H9 (cell line): ENCODE measurements at regions not wholly inside any gene's neighbourhood (a gene's known extent, or its start where the extent isn't known, plus 50 kb on each side); places are given as distances from the start of the nearest gene placed in this dataset.

Experiments
- DNase-seq: peaks from one replicate; pipeline ENCODE4 v3.0.0-alpha.2; 2017
- H2AFZ ChIP-seq: one replicate; pipeline ENCODE4 v1.6.1; 2013; ENCODE audit warnings: mild to moderate bottlenecking, low read length, control low read depth, moderate library complexity
- H2AK5ac ChIP-seq: 2 replicates; pipeline ENCODE4 v1.6.1; 2013; ENCODE audit warnings: low read length, control low read depth, mixed read lengths; ENCODE audit not compliant: insufficient read length
- H2BK120ac ChIP-seq: one replicate; pipeline ENCODE4 v1.6.1; 2013; ENCODE audit warnings: low read depth, mild to moderate bottlenecking, low read length, control low read depth, inconsistent platforms; ENCODE audit not compliant: poor library complexity, severe bottlenecking
- H2BK12ac ChIP-seq: 2 replicates; pipeline ENCODE4 v1.6.1; 2013; ENCODE audit warnings: low read length, control low read depth, mixed read lengths, low read depth; ENCODE audit not compliant: insufficient read length
- H2BK15ac ChIP-seq: 2 replicates; pipeline ENCODE4 v1.6.1; 2013; ENCODE audit warnings: low read depth, low read length, control low read depth
- H2BK20ac ChIP-seq: one replicate; pipeline ENCODE4 v1.6.1; 2013; ENCODE audit warnings: low read depth, mild to moderate bottlenecking, low read length, control low read depth, inconsistent platforms; ENCODE audit not compliant: poor library complexity, severe bottlenecking
- H2BK5ac ChIP-seq: 2 replicates; pipeline ENCODE4 v1.6.1; 2013; ENCODE audit warnings: low read length, control low read depth, mixed read lengths; ENCODE audit not compliant: insufficient read length
- H3K14ac ChIP-seq: 2 replicates; pipeline ENCODE4 v1.6.1; 2013; ENCODE audit warnings: low read length, control low read depth; ENCODE audit not compliant: insufficient read depth
- H3K18ac ChIP-seq: 2 replicates; pipeline ENCODE4 v1.6.1; 2013; ENCODE audit warnings: low read depth, mild to moderate bottlenecking, mixed read lengths, low read length, control low read depth; ENCODE audit not compliant: insufficient read length
- H3K23ac ChIP-seq: 2 replicates; pipeline ENCODE4 v1.6.1; 2013; ENCODE audit warnings: low read length, control low read depth, mixed read lengths, low read depth; ENCODE audit not compliant: insufficient read length
- H3K23me2 ChIP-seq: 2 replicates; pipeline ENCODE4 v1.6.1; 2013; ENCODE audit warnings: low read depth, mild to moderate bottlenecking, mixed read lengths, low read length, control low read depth; ENCODE audit not compliant: insufficient read length, poor library complexity, severe bottlenecking
- H3K27ac ChIP-seq: 2 replicates; pipeline ENCODE4 v1.5.1; 2013; ENCODE audit warnings: low read length, control low read depth, mixed read lengths, low read depth; ENCODE audit not compliant: insufficient read length
- H3K27me3 ChIP-seq: 2 replicates; pipeline ENCODE4 v1.6.1; 2013; ENCODE audit warnings: low read length, control low read depth, inconsistent platforms; ENCODE audit not compliant: insufficient read depth
- H3K4ac ChIP-seq: 2 replicates; pipeline ENCODE4 v1.6.1; 2013; ENCODE audit warnings: low read depth, mild to moderate bottlenecking, control low read depth, inconsistent platforms, low read length, moderate library complexity
- H3K4me1 ChIP-seq: 2 replicates; pipeline ENCODE4 v1.6.1; 2013; ENCODE audit warnings: low read length, control low read depth, inconsistent platforms; ENCODE audit not compliant: insufficient read depth
- H3K4me2 ChIP-seq: 2 replicates; pipeline ENCODE4 v1.6.1; 2013; ENCODE audit warnings: low read length, control low read depth, mixed read lengths; ENCODE audit not compliant: insufficient read length, insufficient read depth
- H3K56ac ChIP-seq: 2 replicates; pipeline ENCODE4 v1.6.1; 2013; ENCODE audit warnings: low read depth, mild to moderate bottlenecking, mixed read lengths, low read length, control low read depth; ENCODE audit not compliant: insufficient read length
- H3K79me1 ChIP-seq: 2 replicates; pipeline ENCODE4 v1.6.1; 2013; ENCODE audit warnings: low read depth, mild to moderate bottlenecking, moderate library complexity, low read length, control low read depth, inconsistent platforms; ENCODE audit not compliant: insufficient read depth, poor library complexity, severe bottlenecking
- H3K79me2 ChIP-seq: 2 replicates; pipeline ENCODE4 v1.6.1; 2013; ENCODE audit warnings: low read length, control low read depth, inconsistent platforms; ENCODE audit not compliant: insufficient read depth
- H3K9ac ChIP-seq: 2 replicates; pipeline ENCODE4 v1.6.1; 2013; ENCODE audit warnings: low read length, control low read depth, mixed read lengths; ENCODE audit not compliant: insufficient read length; ENCODE audit errors: extremely low read depth
- H3K9me3 ChIP-seq: one replicate; pipeline ENCODE4 v1.6.1; 2013; ENCODE audit warnings: low read depth, low read length, inconsistent platforms; ENCODE audit not compliant: control insufficient read depth
- H3T11ph ChIP-seq: one replicate; pipeline ENCODE4 v1.6.1; 2013; ENCODE audit warnings: mild to moderate bottlenecking, low read length, control low read depth, inconsistent platforms
- H4K20me1 ChIP-seq: one replicate; pipeline ENCODE4 v1.6.1; 2013; ENCODE audit not compliant: control insufficient read depth, insufficient read length, insufficient read depth
- H4K5ac ChIP-seq: 2 replicates; pipeline ENCODE4 v1.6.1; 2013; ENCODE audit warnings: low read depth, mild to moderate bottlenecking, mixed read lengths, low read length, control low read depth; ENCODE audit not compliant: insufficient read length
- H4K8ac ChIP-seq: replicated peaks from 2 replicates; pipeline ENCODE4 v1.6.1; 2013; ENCODE audit warnings: low read length, control low read depth, mixed read lengths, low read depth; ENCODE audit not compliant: insufficient read length
- H4K91ac ChIP-seq: 2 replicates; pipeline ENCODE4 v1.6.1; 2013; ENCODE audit warnings: low read depth, mild to moderate bottlenecking, moderate library complexity, mixed read lengths, low read length, control low read depth; ENCODE audit not compliant: insufficient read length
- H3K27ac Mint-ChIP-seq, 3 experiments: 2 replicates in 2 of 3; 3 replicates in 1 of 3; pipeline ENCODE4 v1.8.0; 2020 to 2021; ENCODE audit warnings: mixed read lengths in 3 of 3, mild to moderate bottlenecking in 1 of 3, moderate library complexity in 1 of 3
- H3K27me3 Mint-ChIP-seq: 2 replicates; pipeline ENCODE4 v1.8.0; 2021; ENCODE audit warnings: low read depth, mild to moderate bottlenecking, moderate library complexity, mixed read lengths
- H3K36me3 Mint-ChIP-seq, 3 experiments: 2 replicates in 2 of 3; 3 replicates in 1 of 3; pipeline ENCODE4 v1.8.0; 2020 to 2021; ENCODE audit warnings: low read depth in 3 of 3, mixed read lengths in 3 of 3; ENCODE audit not compliant: insufficient read depth in 1 of 3
- H3K4me1 Mint-ChIP-seq, 2 experiments: 2 replicates each; pipeline ENCODE4 v1.8.0; 2020; ENCODE audit warnings: mixed read lengths in 2 of 2
- H3K4me3 Mint-ChIP-seq, 2 experiments: 2 replicates in 1 of 2; 3 replicates in 1 of 2; pipeline ENCODE4 v1.8.0; 2020 to 2021; ENCODE audit warnings: mild to moderate bottlenecking in 2 of 2, mixed read lengths in 2 of 2, moderate library complexity in 1 of 2
- H3K9me3 Mint-ChIP-seq, 2 experiments: 2 replicates in 1 of 2; 3 replicates in 1 of 2; pipeline ENCODE4 v1.8.0; 2020; ENCODE audit warnings: mild to moderate bottlenecking in 2 of 2, mixed read lengths in 2 of 2, moderate library complexity in 1 of 2
- CTCF ChIP-seq: fragments of 200-600 bp; sonication (generic); conservative IDR thresholded peaks from 3 replicates; pipeline ENCODE4 v1.8.0; 2021; ENCODE audit warnings: antibody characterized with exemption, mild to moderate bottlenecking
- WGBS: extraction: QIAGEN DNeasy Blood & Tissue Kit; methylation state at CpG from one replicate; pipeline ENCODE4 v1.1.7; 2013; ENCODE audit warnings: missing lambda C conversion rate, low lambda C conversion rate, mixed read lengths; ENCODE audit not compliant: insufficient read length; ENCODE audit errors: extremely low coverage; 5-methylcytosine and 5-hydroxymethylcytosine counted together

GRCh38 chrX:95059909-95060308 is 1385.9 kb downstream of the FAM133A start:
- WGBS: no CpG with 5 or more reads among the region's 2 CpGs
- no peak overlapping the region for H4K8ac ChIP-seq
- no peaks in the 10 kb centered on the region for H3K36me3 Mint-ChIP-seq

More at GRCh38 chrX:95059909-95060308, 1385.9 kb downstream of the FAM133A start:
- no peak overlapping the region for H2BK20ac ChIP-seq
- H3K4ac ChIP-seq: no peak overlapping the region
- H3K4me1 ChIP-seq: peaks cover 4% of the 10 kb centered on the region; the same call in 1 of the 2 replicates
- H2BK15ac ChIP-seq: no peak overlapping the region
- H3K18ac ChIP-seq: no peak overlapping the region
- no peak for DNase-seq
- Mint-ChIP-seq H3K27me3 (no peaks in the 10 kb centered on the region), H3K4me1 (peaks cover 25 to 37% of the 10 kb centered on the region in 2 experiments), H3K4me3 (no peak overlapping the region), H3K27ac (no peak overlapping the region; a peak in 1 of 7 replicates), H3K9me3 (no peaks in the 10 kb centered on the region)
- H3K23me2 ChIP-seq: no peaks in the 10 kb centered on the region
- H3K9ac ChIP-seq: no peak overlapping the region
- no peak overlapping the region for H3K4me2 ChIP-seq
- H2AK5ac ChIP-seq: no peak overlapping the region
- TF ChIP-seq CTCF: no peak
- H4K5ac ChIP-seq: no peak overlapping the region
- no peak overlapping the region for H3K14ac ChIP-seq
- H4K91ac ChIP-seq: no peak overlapping the region
- no peak overlapping the region for H3K56ac ChIP-seq
- H2AFZ ChIP-seq: no peak overlapping the region
- no peak overlapping the region for H3T11ph ChIP-seq
- no peak overlapping the region for H2BK120ac ChIP-seq
- no peaks in the 10 kb centered on the region for H3K27me3 ChIP-seq
- H3K23ac ChIP-seq: no peak overlapping the region
- no peaks in the 10 kb centered on the region for H4K20me1 ChIP-seq
- no peak overlapping the region for H2BK5ac ChIP-seq
- H3K79me1 ChIP-seq: no peaks in the 10 kb centered on the region
- H3K9me3 ChIP-seq: no peaks in the 10 kb centered on the region
- no peak overlapping the region for H2BK12ac ChIP-seq
- H3K79me2 ChIP-seq: no peaks in the 10 kb centered on the region
- no peak overlapping the region for H3K27ac ChIP-seq
